ENCODE measurements at regions not wholly inside any gene's neighbourhood (a gene's known extent, or its start where the extent isn't known, plus 50 kb on each side); places are given as distances from the start of the nearest gene placed in this dataset.

DNA sequence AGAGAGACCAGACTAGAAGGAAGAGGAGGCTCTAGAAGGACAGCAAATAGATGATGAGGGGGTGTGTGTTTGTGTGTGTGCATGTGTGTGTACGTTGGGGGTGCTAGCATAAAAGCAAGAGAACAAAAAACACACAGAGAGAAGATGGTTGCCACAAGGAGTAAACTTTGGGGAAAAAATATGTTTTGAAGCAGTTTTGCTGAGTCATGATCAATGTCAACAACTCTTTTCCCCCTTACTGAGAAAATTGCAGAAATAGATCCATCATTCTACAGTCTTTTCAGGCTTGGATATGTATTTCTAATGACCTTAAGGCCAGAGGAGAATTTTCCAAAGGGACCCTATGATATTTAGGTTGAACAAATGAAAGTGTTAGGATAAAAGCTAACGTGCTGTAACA lies 89.0 kb upstream of the NHS start:
- TF ChIP-seq REST (IDR thresholded peaks at IDR 0.05; ENCODE audit: low read depth) = no peak
- TF ChIP-seq TAF1 (IDR thresholded peaks at IDR 0.05; ENCODE audit: low read depth) = no peak
- no peak for TF ChIP-seq EGR1 (IDR thresholded peaks at IDR 0.05)
- TF ChIP-seq RAD21 (IDR thresholded peaks at IDR 0.05; ENCODE audit: low read depth) = no peak
- TF ChIP-seq TEAD4 (IDR thresholded peaks at IDR 0.05) = no peak
- no peak for TF ChIP-seq FOXM1 (IDR thresholded peaks at IDR 0.05; ENCODE audit: borderline replicate concordance, low read depth)
- no peak for TF ChIP-seq CREB1 (IDR thresholded peaks at IDR 0.05; ENCODE audit: low read depth)
- no peak for TF ChIP-seq USF1 (IDR thresholded peaks at IDR 0.05)

DNA sequence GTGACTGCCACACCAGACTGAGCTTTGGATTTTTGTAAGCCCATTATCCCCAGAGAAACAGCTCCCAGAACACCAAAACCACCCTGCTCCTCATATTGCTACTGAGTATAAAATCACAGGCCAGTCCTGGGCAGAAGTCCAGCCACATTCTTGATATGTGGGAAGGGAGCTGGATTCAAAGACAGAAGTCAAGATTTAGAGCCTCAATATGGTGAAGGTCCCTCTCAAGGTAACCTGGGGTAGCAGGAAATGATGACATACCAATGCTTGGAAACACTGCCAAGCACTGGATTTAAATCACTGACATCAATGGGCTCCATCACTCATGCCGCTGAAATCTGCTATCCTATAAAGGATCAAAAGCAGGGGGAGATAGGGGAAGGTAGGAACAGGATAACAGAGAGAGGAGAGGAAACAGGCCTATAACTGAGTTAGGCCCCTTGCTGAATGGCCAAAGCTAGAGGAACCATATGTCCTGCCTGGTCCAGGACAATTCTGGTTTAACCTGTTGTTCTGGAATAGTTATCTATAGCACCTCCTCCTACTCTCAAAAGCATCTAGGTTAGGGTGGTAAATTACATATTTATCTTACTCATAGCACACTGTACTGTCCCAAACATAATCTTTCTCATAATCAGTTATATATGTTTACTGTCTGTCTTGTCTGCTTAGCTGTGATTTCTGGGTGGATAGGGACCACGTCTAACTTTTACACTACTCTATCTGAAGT lies 83.7 kb upstream of the NHS start:
- TF ChIP-seq EP300 (IDR thresholded peaks at IDR 0.05; ENCODE audit: borderline replicate concordance) (no peak), TCF12 (IDR thresholded peaks at IDR 0.05; ENCODE audit: low read depth) (no peak), FOXM1 (IDR thresholded peaks at IDR 0.05; ENCODE audit: borderline replicate concordance, low read depth) (no peak), ZBTB7A (IDR thresholded peaks at IDR 0.05; ENCODE audit: low read depth) (no peak)

- TF ChIP-seq REST (IDR thresholded peaks at IDR 0.05; ENCODE audit: low read depth) = no peak
These were observed 82.9 kb upstream of the NHS start for GRCh38 chrX:17292111-17292527.

GRCh38 chrX:17294561-17294960 lies 80.4 kb upstream of the NHS start:
- no peak for TF ChIP-seq NFIC (IDR thresholded peaks at IDR 0.05)
- no peak for TF ChIP-seq EGR1 (IDR thresholded peaks at IDR 0.05)
- TF ChIP-seq FOXM1 (IDR thresholded peaks at IDR 0.05; ENCODE audit: borderline replicate concordance, low read depth) = no peak
- no peak for TF ChIP-seq REST (IDR thresholded peaks at IDR 0.05; ENCODE audit: low read depth)
- TF ChIP-seq ZBTB7A (IDR thresholded peaks at IDR 0.05; ENCODE audit: low read depth) = no peak
- TF ChIP-seq YY1 (IDR thresholded peaks at IDR 0.05; ENCODE audit: low read depth) = no peak
- TF ChIP-seq RAD21 (IDR thresholded peaks at IDR 0.05; ENCODE audit: low read depth) = no peak
- TF ChIP-seq CEBPB (IDR thresholded peaks at IDR 0.05) = no peak
- no peak for TF ChIP-seq TAF1 (IDR thresholded peaks at IDR 0.05; ENCODE audit: low read depth)
- TF ChIP-seq, protein P1, sequence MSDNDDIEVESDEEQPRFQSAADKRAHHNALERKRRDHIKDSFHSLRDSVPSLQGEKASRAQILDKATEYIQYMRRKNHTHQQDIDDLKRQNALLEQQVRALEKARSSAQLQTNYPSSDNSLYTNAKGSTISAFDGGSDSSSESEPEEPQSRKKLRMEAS (IDR thresholded peaks at IDR 0.05) = no peak
- no peak for TF ChIP-seq TEAD4 (IDR thresholded peaks at IDR 0.05)
- no peak for TF ChIP-seq TCF12 (IDR thresholded peaks at IDR 0.05; ENCODE audit: low read depth)
- TF ChIP-seq EP300 (IDR thresholded peaks at IDR 0.05; ENCODE audit: borderline replicate concordance) = no peak
- no peak for TF ChIP-seq USF1 (IDR thresholded peaks at IDR 0.05)
- TF ChIP-seq CREB1 (IDR thresholded peaks at IDR 0.05; ENCODE audit: low read depth) = no peak

GRCh38 chrX:17295791-17296190 lies 79.2 kb upstream of the NHS start:
- no peak for TF ChIP-seq RAD21 (IDR thresholded peaks at IDR 0.05; ENCODE audit: low read depth)
- TF ChIP-seq TEAD4 (IDR thresholded peaks at IDR 0.05) = no peak
- TF ChIP-seq TAF1 (IDR thresholded peaks at IDR 0.05; ENCODE audit: low read depth) = no peak
- no peak for TF ChIP-seq REST (IDR thresholded peaks at IDR 0.05; ENCODE audit: low read depth)
- no peak for TF ChIP-seq USF1 (IDR thresholded peaks at IDR 0.05)
- no peak for TF ChIP-seq CEBPB (IDR thresholded peaks at IDR 0.05)
- no peak for TF ChIP-seq EGR1 (IDR thresholded peaks at IDR 0.05)
- TF ChIP-seq, protein P1 (IDR thresholded peaks at IDR 0.05) = no peak
- no peak for TF ChIP-seq EP300 (IDR thresholded peaks at IDR 0.05; ENCODE audit: borderline replicate concordance)
- no peak for TF ChIP-seq FOXM1 (IDR thresholded peaks at IDR 0.05; ENCODE audit: borderline replicate concordance, low read depth)
- no peak for TF ChIP-seq NFIC (IDR thresholded peaks at IDR 0.05)
